Fibroblast of the aortic adventitia (primary cell): ENCODE measurements at regions not wholly inside any gene's neighbourhood (a gene's known extent, or its start where the extent isn't known, plus 50 kb on each side); places are given as distances from the start of the nearest gene placed in this dataset.

ENCODE experiments used
- DNase-seq: peaks from one replicate; pipeline ENCODE4 v3.0.0-alpha.2; 2010; ENCODE audit warnings: low read depth
- H3K4me3 ChIP-seq: 2 replicates; pipeline ENCODE4 v1.5.1; 2011; ENCODE audit warnings: low read depth, mild to moderate bottlenecking, control low read depth, low read length, moderate library complexity
- TF ChIP-seq, protein P1 (sequence below): IDR thresholded peaks from 2 replicates; pipeline ENCODE4 v1.5.1; 2011; ENCODE audit warnings: mild to moderate bottlenecking, low read length, control low read depth, inconsistent platforms; ENCODE audit not compliant: insufficient read depth

DNA sequence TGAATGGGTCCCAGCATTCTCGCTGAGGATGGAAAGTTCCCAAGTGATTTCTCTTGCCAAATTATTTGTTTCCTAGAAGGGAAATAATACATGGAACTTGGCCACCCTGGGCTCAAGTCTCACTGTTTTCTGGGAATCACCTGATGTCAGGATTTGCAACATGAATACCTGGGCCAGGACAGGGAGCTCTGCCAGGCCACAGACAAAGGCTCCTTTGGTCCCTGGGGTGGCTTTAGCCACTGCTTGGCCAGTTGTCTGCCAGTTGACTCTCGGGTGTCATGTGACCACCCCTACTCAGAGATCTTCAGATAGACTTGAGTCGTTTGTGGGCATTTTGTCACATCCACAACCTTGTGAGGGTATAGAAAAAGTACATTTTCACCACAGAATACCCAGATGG lies 258.0 kb upstream of the HABP2 start:
- TF ChIP-seq, protein P1, sequence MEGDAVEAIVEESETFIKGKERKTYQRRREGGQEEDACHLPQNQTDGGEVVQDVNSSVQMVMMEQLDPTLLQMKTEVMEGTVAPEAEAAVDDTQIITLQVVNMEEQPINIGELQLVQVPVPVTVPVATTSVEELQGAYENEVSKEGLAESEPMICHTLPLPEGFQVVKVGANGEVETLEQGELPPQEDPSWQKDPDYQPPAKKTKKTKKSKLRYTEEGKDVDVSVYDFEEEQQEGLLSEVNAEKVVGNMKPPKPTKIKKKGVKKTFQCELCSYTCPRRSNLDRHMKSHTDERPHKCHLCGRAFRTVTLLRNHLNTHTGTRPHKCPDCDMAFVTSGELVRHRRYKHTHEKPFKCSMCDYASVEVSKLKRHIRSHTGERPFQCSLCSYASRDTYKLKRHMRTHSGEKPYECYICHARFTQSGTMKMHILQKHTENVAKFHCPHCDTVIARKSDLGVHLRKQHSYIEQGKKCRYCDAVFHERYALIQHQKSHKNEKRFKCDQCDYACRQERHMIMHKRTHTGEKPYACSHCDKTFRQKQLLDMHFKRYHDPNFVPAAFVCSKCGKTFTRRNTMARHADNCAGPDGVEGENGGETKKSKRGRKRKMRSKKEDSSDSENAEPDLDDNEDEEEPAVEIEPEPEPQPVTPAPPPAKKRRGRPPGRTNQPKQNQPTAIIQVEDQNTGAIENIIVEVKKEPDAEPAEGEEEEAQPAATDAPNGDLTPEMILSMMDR: no peak
- H3K4me3 ChIP-seq: no peak overlapping the region
- no peak for DNase-seq

DNA sequence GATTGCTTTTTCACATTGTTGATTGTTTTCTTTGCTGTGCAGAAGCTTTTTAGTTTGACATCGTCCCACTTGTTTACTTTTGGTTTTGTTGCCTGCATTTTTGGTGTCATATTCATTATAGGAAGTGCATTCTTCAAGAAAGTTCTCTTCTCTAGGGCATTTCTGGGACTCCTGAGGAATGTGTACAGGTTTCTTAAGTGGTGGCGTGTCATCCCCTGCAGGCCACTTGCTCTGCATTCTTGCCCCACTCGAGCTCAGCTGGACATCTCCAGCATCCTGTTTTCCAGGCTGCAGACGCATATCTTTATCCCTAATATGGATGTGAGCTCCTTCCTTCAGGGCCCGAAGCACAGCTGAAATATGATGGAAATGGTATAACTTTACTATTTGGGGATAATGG lies 255.6 kb upstream of the HABP2 start:
- TF ChIP-seq, protein P1: no peak
- no peak overlapping the region for H3K4me3 ChIP-seq
- no peak for DNase-seq

DNA sequence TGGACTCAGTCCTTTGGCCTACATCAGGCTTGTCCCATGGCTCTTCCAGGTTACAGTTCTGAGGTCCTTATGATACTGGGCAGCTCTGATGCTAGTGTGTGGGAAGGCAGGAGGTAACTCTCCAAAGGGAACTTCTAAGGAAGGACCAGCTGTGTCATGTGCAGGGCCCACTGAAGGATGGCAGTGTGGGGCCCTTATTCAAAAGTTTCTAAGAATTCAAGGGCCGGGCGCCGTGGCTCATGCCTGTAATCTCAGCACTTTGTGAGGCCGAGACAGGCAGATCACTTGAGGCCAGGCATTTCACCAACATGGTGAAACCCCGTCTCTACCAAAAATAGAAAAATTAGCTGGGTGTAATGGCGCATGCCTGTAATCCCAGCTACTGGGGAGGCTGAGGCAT lies 254.2 kb upstream of the HABP2 start:
- no peak overlapping the region for H3K4me3 ChIP-seq
- no peak for DNase-seq
- TF ChIP-seq, protein P1: no peak

DNA sequence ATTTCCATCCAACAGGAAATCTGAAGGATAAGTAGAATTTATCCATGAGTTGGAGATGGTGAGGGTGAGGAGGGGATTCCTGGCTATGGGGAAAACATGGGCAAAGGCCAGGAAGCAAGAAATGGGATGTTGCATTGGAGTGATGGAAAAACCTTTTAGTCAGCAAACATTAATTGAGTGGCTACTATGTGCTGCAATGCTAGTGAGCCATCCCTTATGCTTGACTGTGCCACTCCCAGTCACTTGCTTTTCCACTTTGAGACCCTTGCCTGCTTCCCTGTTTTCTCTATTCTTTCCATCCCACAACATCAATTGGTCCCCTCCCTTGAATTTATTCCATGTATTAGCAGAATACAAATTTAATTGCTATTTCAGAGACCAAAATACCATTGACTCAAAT lies 252.7 kb upstream of the HABP2 start:
- DNase-seq: no peak
- H3K4me3 ChIP-seq: no peak overlapping the region
- TF ChIP-seq, protein P1: no peak

DNA sequence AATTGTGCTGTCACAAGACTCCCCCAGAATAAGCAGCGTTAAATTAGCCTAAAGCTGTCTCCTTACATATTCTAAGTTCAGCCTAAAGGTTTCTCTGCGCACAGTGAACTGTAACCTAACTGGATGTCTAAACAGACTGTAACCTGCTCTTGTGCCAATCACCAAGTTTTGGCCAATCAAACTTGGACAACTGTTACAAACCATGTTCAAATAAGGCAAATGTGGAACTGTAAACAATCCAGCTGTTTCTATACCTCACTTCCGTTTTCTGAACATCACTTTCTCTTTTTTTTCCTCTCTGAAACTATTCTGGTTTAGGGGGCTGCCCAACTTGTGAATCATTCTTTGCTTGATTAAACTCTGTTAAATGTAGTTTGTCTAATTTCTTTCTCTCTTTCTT lies 252.2 kb upstream of the HABP2 start:
- no peak overlapping the region for H3K4me3 ChIP-seq
- TF ChIP-seq, protein P1: no peak

DNA sequence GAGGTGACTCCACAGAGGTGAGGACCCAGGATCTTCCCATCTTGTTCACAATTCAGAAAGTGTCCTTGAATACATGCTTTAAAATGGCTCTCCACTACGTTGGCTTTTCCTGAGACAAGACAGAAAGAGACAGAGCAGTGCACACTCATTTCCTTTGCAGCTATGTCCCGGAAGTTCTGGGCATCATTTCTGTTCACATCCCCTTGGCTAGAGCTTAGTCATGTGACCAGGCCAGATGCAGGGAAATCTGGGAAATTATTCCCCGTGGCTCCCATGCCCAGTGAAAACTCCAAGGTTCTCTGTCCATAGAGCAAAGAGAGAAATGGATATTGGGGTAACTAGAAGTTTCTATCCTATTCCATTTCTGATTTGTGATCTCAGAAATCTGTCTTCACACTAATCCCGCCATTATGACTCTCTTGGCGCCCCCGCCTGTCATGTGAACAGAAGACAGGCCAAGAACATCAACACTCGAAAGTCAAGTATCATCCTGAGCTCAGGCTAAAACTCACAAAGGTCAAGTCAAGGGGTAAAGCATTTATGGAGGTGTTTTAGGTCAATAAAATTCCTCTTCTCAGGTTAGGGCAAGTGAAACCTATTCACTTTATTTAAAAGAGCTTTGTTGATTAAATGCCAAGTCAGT lies 251.4 kb upstream of the HABP2 start:
- TF ChIP-seq, protein P1: no peak
- no peak overlapping the region for H3K4me3 ChIP-seq
- DNase-seq: no peak

More for the DNA sequence above, 252.2 kb upstream of the HABP2 start:
- no peak for DNase-seq

DNA sequence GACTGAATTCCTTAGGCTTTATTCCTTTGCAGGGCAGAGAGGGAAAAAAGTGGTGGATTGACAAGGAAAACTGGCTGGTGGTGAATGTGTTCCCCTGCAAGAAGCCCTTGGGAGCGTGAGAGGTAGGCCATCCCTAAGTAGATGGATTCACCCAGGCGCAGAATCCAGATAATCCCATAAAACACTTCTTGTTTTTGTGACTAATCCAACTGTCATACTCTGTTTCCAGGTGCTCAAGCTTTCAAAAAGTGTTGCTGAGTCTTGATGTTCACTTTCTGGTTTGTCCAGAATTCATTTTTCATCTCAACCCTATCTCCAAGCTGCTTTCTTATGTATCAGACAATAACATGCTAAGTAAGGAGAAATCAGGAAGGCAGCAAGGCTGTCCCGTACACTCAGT lies 250.8 kb upstream of the HABP2 start:
- H3K4me3 ChIP-seq: no peak overlapping the region
- TF ChIP-seq, protein P1: no peak
- no peak for DNase-seq
